ENCODE measurements at regions not wholly inside any gene's neighbourhood (a gene's known extent, or its start where the extent isn't known, plus 50 kb on each side); places are given as distances from the start of the nearest gene placed in this dataset.

DNA sequence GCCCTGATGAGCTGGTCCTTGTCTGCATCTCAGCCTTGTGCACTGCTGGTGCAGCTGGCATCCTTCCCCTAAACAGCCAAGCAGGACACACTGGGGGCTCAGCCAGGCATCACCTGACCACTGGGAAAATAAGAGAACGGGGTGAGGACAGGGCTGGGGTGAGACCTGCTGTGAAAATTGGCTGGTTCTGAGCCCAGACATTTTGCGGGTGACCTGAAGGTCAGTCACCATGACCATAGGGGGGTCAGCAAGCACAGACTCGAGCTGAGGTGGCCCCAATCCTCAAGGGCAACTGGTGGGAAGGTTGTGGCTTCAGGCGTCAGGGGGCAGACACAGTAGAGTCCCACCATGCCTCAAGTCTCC is 144.9 kb upstream of the TWIST2 start:
- Histone ChIP-seq H3K36me3 (replicated peaks in 1 of 2; ENCODE audit: control insufficient read depth in 1 of 2, insufficient read depth in 2 of 2, low read length in 2 of 2) (no peaks in the 10 kb centered on the region), H3K4me3 (replicated peaks in 1 of 3; ENCODE audit: low read depth in 2 of 3, low read length in 3 of 3) (no peak overlapping the region), H3K27ac (ENCODE audit: low read depth in 1 of 2, low read length in 2 of 2) (no peak overlapping the region), H3K9ac (ENCODE audit: insufficient read depth, low read length, poor library complexity, severe bottlenecking) (no peak overlapping the region), H3K9me3 (replicated peaks in 1 of 2; ENCODE audit: control insufficient read depth in 1 of 2, insufficient read depth in 1 of 2, low read length in 2 of 2) (no peaks in the 10 kb centered on the region), H3K27me3 (ENCODE audit: control insufficient read depth in 2 of 2, insufficient read depth in 2 of 2, low read length in 2 of 2) (peaks cover 0 to 2% of the 10 kb centered on the region in 2 donors), H3K79me2 (ENCODE audit: insufficient read depth, low read length) (no peaks in the 10 kb centered on the region), H3K4me2 (replicated peaks; ENCODE audit: extremely low read depth, low read length, poor library complexity, severe bottlenecking) (no peak overlapping the region), H3K4me1 (ENCODE audit: control insufficient read depth in 1 of 2, insufficient read depth in 2 of 2, low read length in 2 of 2) (no peaks in the 10 kb centered on the region), H2AFZ (ENCODE audit: insufficient read depth, low read depth, low read length, poor library complexity, severe bottlenecking) (no peak overlapping the region), H4K20me1 (ENCODE audit: insufficient read depth, low read length) (no peaks in the 10 kb centered on the region)
- TF ChIP-seq CTCF (IDR thresholded peaks at IDR 0.05) = no peak
- peaks cover 0 to 2% (median 0%) of the 10 kb centered on the region in 7 donors for H3K9me3 Mint-ChIP-seq
- DNase-seq = no peak
- 84% methylated on average over 3 of the region's 4 CpGs for WGBS (ENCODE audit: insufficient coverage)
- H3K27me3 Mint-ChIP-seq (ENCODE audit: low read depth in 3 of 3) = peaks cover 11 to 17% (median 13%) of the 10 kb centered on the region in 3 donors
- no peaks in the 10 kb centered on the region for H3K4me1 Mint-ChIP-seq
- no peak overlapping the region for H3K27ac Mint-ChIP-seq
- no peaks in the 10 kb centered on the region for H3K36me3 Mint-ChIP-seq
- H3K4me3 Mint-ChIP-seq = no peak overlapping the region
- intact Hi-C loops (cut with micrococcal nuclease) = no loop called here

GRCh38 chr2:238703436-238703835 is 144.4 kb upstream of the TWIST2 start:
- intact Hi-C loops (cut with micrococcal nuclease) = no loop called here
- WGBS (ENCODE audit: insufficient coverage) = 73% methylated on average over 2 of the region's 9 CpGs
- Mint-ChIP-seq H3K4me1 (no peaks in the 10 kb centered on the region), H3K27me3 (ENCODE audit: low read depth in 3 of 3) (peaks cover 11 to 17% (median 13%) of the 10 kb centered on the region in 3 donors), H3K27ac (no peak overlapping the region), H3K4me3 (no peak overlapping the region), H3K9me3 (peaks cover 0 to 2% (median 0%) of the 10 kb centered on the region in 7 donors), H3K36me3 (no peaks in the 10 kb centered on the region)
- no peaks in the 10 kb centered on the region for H4K20me1 ChIP-seq (ENCODE audit: insufficient read depth, low read length)
- no peak for TF ChIP-seq CTCF (IDR thresholded peaks at IDR 0.05)
- H3K4me2 ChIP-seq (replicated peaks; ENCODE audit: extremely low read depth, low read length, poor library complexity, severe bottlenecking) = no peak overlapping the region
- no peak overlapping the region for H3K27ac ChIP-seq (ENCODE audit: low read depth in 1 of 2, low read length in 2 of 2)
- no peak overlapping the region for H3K9ac ChIP-seq (ENCODE audit: insufficient read depth, low read length, poor library complexity, severe bottlenecking)
- H3K27me3 ChIP-seq (ENCODE audit: control insufficient read depth in 2 of 2, insufficient read depth in 2 of 2, low read length in 2 of 2) = peaks cover 2% of the 10 kb centered on the region in 2 donors
- no peak overlapping the region for H3K4me3 ChIP-seq (replicated peaks in 1 of 3; ENCODE audit: low read depth in 2 of 3, low read length in 3 of 3)
- H3K79me2 ChIP-seq (ENCODE audit: insufficient read depth, low read length) = no peaks in the 10 kb centered on the region
- no peaks in the 10 kb centered on the region for H3K9me3 ChIP-seq (replicated peaks in 1 of 2; ENCODE audit: control insufficient read depth in 1 of 2, insufficient read depth in 1 of 2, low read length in 2 of 2)
- no peak for DNase-seq
- H3K36me3 ChIP-seq (replicated peaks in 1 of 2; ENCODE audit: control insufficient read depth in 1 of 2, insufficient read depth in 2 of 2, low read length in 2 of 2) = no peaks in the 10 kb centered on the region
- no peak overlapping the region for H2AFZ ChIP-seq (ENCODE audit: insufficient read depth, low read depth, low read length, poor library complexity, severe bottlenecking)
- H3K4me1 ChIP-seq (ENCODE audit: control insufficient read depth in 1 of 2, insufficient read depth in 2 of 2, low read length in 2 of 2) = no peaks in the 10 kb centered on the region

All from CD14-positive monocyte (primary cell).